ENCODE measurements at regions not wholly inside any gene's neighbourhood (a gene's known extent, or its start where the extent isn't known, plus 50 kb on each side); places are given as distances from the start of the nearest gene placed in this dataset.

GRCh38 chr9:94166976-94167346 lies 82.7 kb downstream of the PTPDC1 start:
- no peaks in the 10 kb centered on the region for H3K9me3 ChIP-seq (ENCODE audit: insufficient read depth, low read length, severe bottlenecking)
- H3K27me3 ChIP-seq (ENCODE audit: insufficient read depth, low read length, poor library complexity) = no peaks in the 10 kb centered on the region
- peaks cover 45% of the 10 kb centered on the region for H4K20me1 ChIP-seq (ENCODE audit: insufficient read depth, low read length)
- H3K4me1 ChIP-seq (ENCODE audit: insufficient read depth, low read length) = peaks cover 42% of the 10 kb centered on the region
- DNase-seq (no peak), ATAC-seq (ENCODE audit: insufficient read depth, low read depth) (no peak; the same call in 2 of the 3 replicates)
- H3K27ac ChIP-seq (ENCODE audit: low read length) = peak overlapping the region; percentile 93
- H3K4me3 ChIP-seq (ENCODE audit: low read depth in 1 of 2, low read length in 2 of 2) = peak overlapping the region; percentile 66 to 74
- peak overlapping the region; percentile 80 for H3K9ac ChIP-seq (ENCODE audit: low read depth, low read length)
- H2AFZ ChIP-seq (ENCODE audit: low read depth, low read length) = peak overlapping the region; percentile 59; the same call in 1 of the 2 replicates
- no peak for TF ChIP-seq EZH2 (IDR thresholded peaks at IDR 0.05; ENCODE audit: borderline replicate concordance, low read depth, low read length, severe bottlenecking)
- no peak for TF ChIP-seq CTCF (IDR thresholded peaks at IDR 0.05; ENCODE audit: borderline replicate concordance, extremely low read depth, low read length, poor library complexity, severe bottlenecking)
- peaks cover 28% of the 10 kb centered on the region for H3K36me3 ChIP-seq (ENCODE audit: insufficient read depth, low read length)
- H3K79me2 ChIP-seq (ENCODE audit: insufficient read depth, low read length) = peaks cover 52% of the 10 kb centered on the region
- H3K4me2 ChIP-seq (ENCODE audit: insufficient read depth, low read length) = peak overlapping the region; percentile 81

DNA sequence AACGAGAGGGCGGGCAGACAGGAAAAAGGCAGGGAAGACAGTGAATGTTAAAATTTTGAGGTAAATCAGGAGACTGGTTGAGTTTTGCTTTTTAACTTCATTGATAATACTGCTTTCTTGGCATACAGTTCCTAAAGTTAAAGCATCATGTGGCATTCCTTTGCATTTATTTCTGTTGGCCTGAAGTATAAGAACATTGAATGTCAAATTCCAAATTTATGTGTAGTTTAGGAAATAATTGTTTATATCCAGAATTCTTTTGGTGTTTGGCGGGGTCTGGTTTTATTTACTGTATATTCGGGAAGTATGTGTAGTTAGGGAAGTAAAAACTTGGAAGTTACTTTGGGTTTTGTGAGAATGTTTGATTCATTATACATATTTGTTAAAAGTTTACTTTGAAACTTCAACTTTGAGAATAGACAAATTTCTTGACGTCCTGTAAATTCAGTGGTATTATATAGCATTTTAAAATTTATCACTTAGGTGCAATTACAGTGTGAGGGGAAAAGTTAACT lies 83.2 kb downstream of the PTPDC1 start:
- DNase-seq = no peak
- Histone ChIP-seq H3K9ac (ENCODE audit: low read depth, low read length) (peak overlapping the region; percentile 80), H4K20me1 (ENCODE audit: insufficient read depth, low read length) (peaks cover 49% of the 10 kb centered on the region), H3K4me3 (ENCODE audit: low read depth in 1 of 2, low read length in 2 of 2) (peak overlapping the region; percentile 66 to 74), H2AFZ (ENCODE audit: low read depth, low read length) (peak overlapping the region; percentile 59; the same call in 1 of the 2 replicates), H3K27me3 (ENCODE audit: insufficient read depth, low read length, poor library complexity) (no peaks in the 10 kb centered on the region), H3K79me2 (ENCODE audit: insufficient read depth, low read length) (peaks cover 57% of the 10 kb centered on the region), H3K36me3 (ENCODE audit: insufficient read depth, low read length) (peaks cover 33% of the 10 kb centered on the region), H3K4me1 (ENCODE audit: insufficient read depth, low read length) (peaks cover 42% of the 10 kb centered on the region), H3K4me2 (ENCODE audit: insufficient read depth, low read length) (peak overlapping the region; percentile 81), H3K27ac (ENCODE audit: low read length) (peak overlapping the region; percentile 93), H3K9me3 (ENCODE audit: insufficient read depth, low read length, severe bottlenecking) (no peaks in the 10 kb centered on the region)
- ATAC-seq (ENCODE audit: insufficient read depth, low read depth) = no peak
- no peak for TF ChIP-seq CTCF (IDR thresholded peaks at IDR 0.05; ENCODE audit: borderline replicate concordance, extremely low read depth, low read length, poor library complexity, severe bottlenecking)
- TF ChIP-seq EZH2 (IDR thresholded peaks at IDR 0.05; ENCODE audit: borderline replicate concordance, low read depth, low read length, severe bottlenecking) = no peak

GRCh38 chr9:94168203-94169000 lies 84.1 kb downstream of the PTPDC1 start:
- Histone ChIP-seq H3K4me2 (ENCODE audit: insufficient read depth, low read length) (peak overlapping the region; percentile 81), H3K79me2 (ENCODE audit: insufficient read depth, low read length) (peaks cover 66% of the 10 kb centered on the region), H3K4me3 (ENCODE audit: low read depth in 1 of 2, low read length in 2 of 2) (peak overlapping the region; percentile 66 to 74; a peak in 3 of 4 replicates), H3K27me3 (ENCODE audit: insufficient read depth, low read length, poor library complexity) (no peaks in the 10 kb centered on the region), H3K4me1 (ENCODE audit: insufficient read depth, low read length) (peaks cover 42% of the 10 kb centered on the region), H2AFZ (ENCODE audit: low read depth, low read length) (no peak overlapping the region), H3K36me3 (ENCODE audit: insufficient read depth, low read length) (peaks cover 43% of the 10 kb centered on the region), H3K9me3 (ENCODE audit: insufficient read depth, low read length, severe bottlenecking) (no peaks in the 10 kb centered on the region), H3K9ac (ENCODE audit: low read depth, low read length) (peak overlapping the region; percentile 80), H4K20me1 (ENCODE audit: insufficient read depth, low read length) (peaks cover 59% of the 10 kb centered on the region), H3K27ac (ENCODE audit: low read length) (peak overlapping the region; percentile 93; the same call in 1 of the 2 replicates)
- no peak for TF ChIP-seq CTCF (IDR thresholded peaks at IDR 0.05; ENCODE audit: borderline replicate concordance, extremely low read depth, low read length, poor library complexity, severe bottlenecking)
- no peak for TF ChIP-seq EZH2 (IDR thresholded peaks at IDR 0.05; ENCODE audit: borderline replicate concordance, low read depth, low read length, severe bottlenecking)
- ATAC-seq (ENCODE audit: insufficient read depth, low read depth) (no peak), DNase-seq (no peak)

All from DND-41 (cell line).